ENCODE measurements at regions not wholly inside any gene's neighbourhood (a gene's known extent, or its start where the extent isn't known, plus 50 kb on each side); places are given as distances from the start of the nearest gene placed in this dataset.

- TF ChIP-seq CTCF (conservative IDR thresholded peaks at IDR 0.05; ENCODE audit: low read depth in 2 of 2) (no peak), POLR2AphosphoS5 (IDR thresholded peaks at IDR 0.05; ENCODE audit: low read depth) (no peak), EZH2phosphoT487 (IDR thresholded peaks at IDR 0.05; ENCODE audit: unreplicated experiment) (no peak), CREB1 (CRISPR knock-in tag; IDR thresholded peaks at IDR 0.05; ENCODE audit: low read depth) (no peak), STAT1 (IDR thresholded peaks at IDR 0.05; ENCODE audit: unreplicated experiment) (no peak), REST (IDR thresholded peaks at IDR 0.05; ENCODE audit: unreplicated experiment) (no peak), EZH2 (IDR thresholded peaks at IDR 0.05; ENCODE audit: low read depth, unreplicated experiment) (no peak), ETS1 (IDR thresholded peaks at IDR 0.05) (no peak), NANOG (IDR thresholded peaks at IDR 0.05; ENCODE audit: borderline replicate concordance) (no peak), JUNB (IDR thresholded peaks at IDR 0.05; ENCODE audit: unreplicated experiment) (no peak), ZNF462 (CRISPR knock-in tag; IDR thresholded peaks at IDR 0.05) (no peak), ZNF331 (CRISPR knock-in tag; IDR thresholded peaks at IDR 0.05; ENCODE audit: low read depth) (no peak)
Observed at GRCh38 chr14:71834284-71835204, 97.7 kb upstream of the RGS6 start.

Measured in GM23338 (cell line).